ENCODE measurements at regions not wholly inside any gene's neighbourhood (a gene's known extent, or its start where the extent isn't known, plus 50 kb on each side); places are given as distances from the start of the nearest gene placed in this dataset.

- no peak overlapping the region for H3K27ac Mint-ChIP-seq
- Histone ChIP-seq H2BK120ac (ENCODE audit: low read depth, low read length, poor library complexity, severe bottlenecking) (no peak overlapping the region), H3K79me2 (ENCODE audit: insufficient read depth, low read length) (no peaks in the 10 kb centered on the region), H2BK20ac (ENCODE audit: low read depth, low read length, poor library complexity, severe bottlenecking) (no peak overlapping the region), H4K91ac (ENCODE audit: insufficient read length, low read depth, low read length) (no peak overlapping the region), H3K14ac (ENCODE audit: insufficient read depth, low read length) (no peak overlapping the region), H3K9ac (ENCODE audit: extremely low read depth, insufficient read length, low read length) (no peak overlapping the region), H2AFZ (ENCODE audit: low read length) (no peak overlapping the region), H3K27ac (ENCODE audit: insufficient read length, low read depth, low read length) (no peak overlapping the region), H3K23me2 (ENCODE audit: insufficient read length, low read depth, low read length, poor library complexity, severe bottlenecking) (no peaks in the 10 kb centered on the region), H3T11ph (ENCODE audit: low read length) (no peak overlapping the region), H3K79me1 (ENCODE audit: insufficient read depth, low read depth, low read length, poor library complexity, severe bottlenecking) (no peaks in the 10 kb centered on the region), H4K8ac (replicated peaks; ENCODE audit: insufficient read length, low read depth, low read length) (no peak overlapping the region), H2BK15ac (ENCODE audit: low read depth, low read length) (no peak overlapping the region), H3K23ac (ENCODE audit: insufficient read length, low read depth, low read length) (no peak overlapping the region), H2BK5ac (ENCODE audit: insufficient read length, low read length) (no peak overlapping the region), H3K56ac (ENCODE audit: insufficient read length, low read depth, low read length) (no peak overlapping the region), H2AK5ac (ENCODE audit: insufficient read length, low read length) (no peak overlapping the region), H3K27me3 (ENCODE audit: insufficient read depth, low read length) (no peaks in the 10 kb centered on the region), H3K4ac (ENCODE audit: low read depth, low read length) (no peak overlapping the region), H2BK12ac (ENCODE audit: insufficient read length, low read depth, low read length) (no peak overlapping the region), H3K4me1 (ENCODE audit: insufficient read depth, low read length) (peaks cover 12% of the 10 kb centered on the region; the same call in 1 of the 2 replicates), H4K5ac (ENCODE audit: insufficient read length, low read depth, low read length) (no peak overlapping the region), H3K18ac (ENCODE audit: insufficient read length, low read depth, low read length) (no peak overlapping the region), H4K20me1 (ENCODE audit: control insufficient read depth, insufficient read depth, insufficient read length) (no peaks in the 10 kb centered on the region), H3K9me3 (ENCODE audit: control insufficient read depth, low read depth, low read length) (no peaks in the 10 kb centered on the region), H3K4me2 (ENCODE audit: insufficient read depth, insufficient read length, low read length) (no peak overlapping the region)
- H3K4me3 Mint-ChIP-seq = no peak overlapping the region
- no peak for DNase-seq
- WGBS (ENCODE audit: extremely low coverage, insufficient read length, low lambda C conversion rate) = no CpG with 5 or more reads among the region's 4 CpGs
- TF ChIP-seq CTCF (conservative IDR thresholded peaks at IDR 0.05) = no peak
- H3K9me3 Mint-ChIP-seq = no peaks in the 10 kb centered on the region; a peak in 1 of 5 replicates
- peaks cover 25% of the 10 kb centered on the region in 2 experiments for H3K4me1 Mint-ChIP-seq
- no peaks in the 10 kb centered on the region for H3K27me3 Mint-ChIP-seq (ENCODE audit: low read depth)
- H3K36me3 Mint-ChIP-seq (ENCODE audit: insufficient read depth in 1 of 3, low read depth in 3 of 3) = no peaks in the 10 kb centered on the region
Observed at GRCh38 chr1:60898987-60899386, 183.4 kb upstream of the NFIA start.
